ENCODE measurements at regions not wholly inside any gene's neighbourhood (a gene's known extent, or its start where the extent isn't known, plus 50 kb on each side); places are given as distances from the start of the nearest gene placed in this dataset.

DNA sequence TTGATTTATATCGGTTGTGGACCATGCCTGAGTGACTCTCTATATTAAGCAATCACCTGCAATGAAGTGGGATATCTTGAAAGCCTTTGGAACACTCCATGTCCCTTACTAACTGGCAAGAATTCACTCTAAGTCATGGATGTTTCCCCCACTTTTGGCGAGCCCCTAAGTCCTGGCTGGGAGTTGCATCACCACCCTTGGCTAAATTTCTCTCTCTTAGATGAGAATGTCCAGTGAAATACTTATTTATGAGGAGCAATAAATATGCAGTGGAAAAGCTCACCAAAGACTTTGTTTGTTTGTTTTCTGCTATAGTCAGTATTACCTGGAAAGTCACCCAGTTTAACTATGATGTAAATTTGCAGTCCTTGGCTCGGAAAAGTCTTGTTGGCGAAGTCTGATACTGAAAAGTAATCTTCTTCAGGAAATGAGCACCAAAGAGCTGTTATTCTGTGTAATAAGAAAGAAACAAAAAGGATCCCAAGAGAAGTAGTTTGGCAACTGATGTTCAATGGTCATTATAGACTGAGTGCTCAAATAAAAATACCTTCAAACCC, 333.8 kb downstream of the DMRT2 start:
- no peaks in the 10 kb centered on the region for H4K20me1 ChIP-seq (ENCODE audit: insufficient read depth, low read length)
- no peaks in the 10 kb centered on the region for H3K9me2 ChIP-seq (ENCODE audit: low read depth, low read length)
- no peak overlapping the region for H3K9ac ChIP-seq (ENCODE audit: low read length)
- no peaks in the 10 kb centered on the region for H3K79me2 ChIP-seq (ENCODE audit: insufficient read depth, low read length)
- no peak overlapping the region for H3K4me2 ChIP-seq (ENCODE audit: low read length)
- no peak overlapping the region for H2AFZ ChIP-seq (ENCODE audit: low read length)
- H3K9me3 ChIP-seq (ENCODE audit: low read length): no peaks in the 10 kb centered on the region
- H3K27ac ChIP-seq (ENCODE audit: low read depth, low read length, poor library complexity, severe bottlenecking): no peak overlapping the region
- H3K27me3 ChIP-seq (ENCODE audit: insufficient read depth, low read length): no peaks in the 10 kb centered on the region
- H3K4me1 ChIP-seq (ENCODE audit: insufficient read depth, low read length, severe bottlenecking): no peaks in the 10 kb centered on the region
- no peak overlapping the region for H3K4me3 ChIP-seq (ENCODE audit: low read depth, low read length, poor library complexity, severe bottlenecking)
- no peaks in the 10 kb centered on the region for H3K36me3 ChIP-seq (ENCODE audit: insufficient read depth, low read length)
- TF ChIP-seq, protein P1, sequence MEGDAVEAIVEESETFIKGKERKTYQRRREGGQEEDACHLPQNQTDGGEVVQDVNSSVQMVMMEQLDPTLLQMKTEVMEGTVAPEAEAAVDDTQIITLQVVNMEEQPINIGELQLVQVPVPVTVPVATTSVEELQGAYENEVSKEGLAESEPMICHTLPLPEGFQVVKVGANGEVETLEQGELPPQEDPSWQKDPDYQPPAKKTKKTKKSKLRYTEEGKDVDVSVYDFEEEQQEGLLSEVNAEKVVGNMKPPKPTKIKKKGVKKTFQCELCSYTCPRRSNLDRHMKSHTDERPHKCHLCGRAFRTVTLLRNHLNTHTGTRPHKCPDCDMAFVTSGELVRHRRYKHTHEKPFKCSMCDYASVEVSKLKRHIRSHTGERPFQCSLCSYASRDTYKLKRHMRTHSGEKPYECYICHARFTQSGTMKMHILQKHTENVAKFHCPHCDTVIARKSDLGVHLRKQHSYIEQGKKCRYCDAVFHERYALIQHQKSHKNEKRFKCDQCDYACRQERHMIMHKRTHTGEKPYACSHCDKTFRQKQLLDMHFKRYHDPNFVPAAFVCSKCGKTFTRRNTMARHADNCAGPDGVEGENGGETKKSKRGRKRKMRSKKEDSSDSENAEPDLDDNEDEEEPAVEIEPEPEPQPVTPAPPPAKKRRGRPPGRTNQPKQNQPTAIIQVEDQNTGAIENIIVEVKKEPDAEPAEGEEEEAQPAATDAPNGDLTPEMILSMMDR (IDR thresholded peaks at IDR 0.05; ENCODE audit: low read length): no peak
- no peak for TF ChIP-seq EZH2 (IDR thresholded peaks at IDR 0.05; ENCODE audit: borderline replicate concordance, low read length)
- H3F3A ChIP-seq (ENCODE audit: insufficient read depth, low read length): no peaks in the 10 kb centered on the region

DNA sequence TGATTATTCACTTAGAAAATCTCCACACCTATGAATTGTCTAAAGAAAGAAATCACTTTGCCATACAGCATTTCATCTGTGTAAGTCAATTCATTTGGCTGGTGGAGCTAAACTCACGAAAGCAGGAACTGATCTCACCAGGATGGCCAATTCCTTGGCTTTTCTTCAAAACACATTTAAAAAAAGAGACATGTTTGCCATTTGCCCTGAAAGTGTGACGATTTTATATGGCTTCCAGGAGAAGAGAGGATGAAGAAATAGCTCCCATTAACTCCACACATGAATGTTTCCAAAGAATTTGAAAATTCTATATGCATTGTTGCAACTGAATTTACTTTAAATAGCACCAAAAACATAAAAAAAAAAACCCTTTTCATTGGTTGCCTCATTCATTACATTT, 334.7 kb downstream of the DMRT2 start:
- Histone ChIP-seq H3K4me1 (ENCODE audit: insufficient read depth, low read length, severe bottlenecking) (no peaks in the 10 kb centered on the region), H4K20me1 (ENCODE audit: insufficient read depth, low read length) (no peaks in the 10 kb centered on the region), H3K36me3 (ENCODE audit: insufficient read depth, low read length) (no peaks in the 10 kb centered on the region), H3K27me3 (ENCODE audit: insufficient read depth, low read length) (no peaks in the 10 kb centered on the region), H3K9me3 (ENCODE audit: low read length) (no peaks in the 10 kb centered on the region), H3K27ac (ENCODE audit: low read depth, low read length, poor library complexity, severe bottlenecking) (no peak overlapping the region), H3F3A (ENCODE audit: insufficient read depth, low read length) (no peaks in the 10 kb centered on the region), H3K9ac (ENCODE audit: low read length) (no peak overlapping the region), H2AFZ (ENCODE audit: low read length) (no peak overlapping the region), H3K4me2 (ENCODE audit: low read length) (no peak overlapping the region), H3K4me3 (ENCODE audit: low read depth, low read length, poor library complexity, severe bottlenecking) (no peak overlapping the region), H3K79me2 (ENCODE audit: insufficient read depth, low read length) (no peaks in the 10 kb centered on the region), H3K9me2 (ENCODE audit: low read depth, low read length) (no peaks in the 10 kb centered on the region)
- TF ChIP-seq, protein P1 (IDR thresholded peaks at IDR 0.05; ENCODE audit: low read length): no peak
- no peak for TF ChIP-seq EZH2 (IDR thresholded peaks at IDR 0.05; ENCODE audit: borderline replicate concordance, low read length)

DNA sequence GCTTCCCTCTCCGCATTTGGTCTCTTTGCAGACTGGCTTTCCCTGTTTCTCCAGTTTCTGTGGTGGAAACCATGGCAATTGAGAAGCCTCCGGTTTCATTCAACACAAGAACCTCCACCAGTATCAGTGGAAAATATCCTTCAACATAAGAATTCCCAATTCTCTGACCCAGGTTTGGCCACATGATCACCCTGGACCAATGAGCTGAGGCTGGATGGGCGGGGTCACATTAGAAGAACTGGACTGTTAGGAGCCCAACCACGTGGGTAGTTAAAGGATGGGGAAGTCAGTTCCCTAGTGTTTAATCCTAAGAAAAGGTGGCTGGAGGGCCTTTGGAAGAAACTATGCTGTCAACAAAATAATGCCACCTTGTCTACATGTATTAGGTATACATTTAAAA, 336.3 kb downstream of the DMRT2 start:
- Histone ChIP-seq H3K4me2 (ENCODE audit: low read length) (no peak overlapping the region), H3K79me2 (ENCODE audit: insufficient read depth, low read length) (no peaks in the 10 kb centered on the region), H2AFZ (ENCODE audit: low read length) (no peak overlapping the region), H3K27ac (ENCODE audit: low read depth, low read length, poor library complexity, severe bottlenecking) (no peak overlapping the region), H3K36me3 (ENCODE audit: insufficient read depth, low read length) (no peaks in the 10 kb centered on the region), H4K20me1 (ENCODE audit: insufficient read depth, low read length) (no peaks in the 10 kb centered on the region), H3K27me3 (ENCODE audit: insufficient read depth, low read length) (no peaks in the 10 kb centered on the region), H3K4me3 (ENCODE audit: low read depth, low read length, poor library complexity, severe bottlenecking) (no peak overlapping the region), H3F3A (ENCODE audit: insufficient read depth, low read length) (no peaks in the 10 kb centered on the region), H3K9me3 (ENCODE audit: low read length) (no peaks in the 10 kb centered on the region), H3K9ac (ENCODE audit: low read length) (no peak overlapping the region), H3K4me1 (ENCODE audit: insufficient read depth, low read length, severe bottlenecking) (no peaks in the 10 kb centered on the region), H3K9me2 (ENCODE audit: low read depth, low read length) (no peaks in the 10 kb centered on the region)
- TF ChIP-seq, protein P1 (IDR thresholded peaks at IDR 0.05; ENCODE audit: low read length): no peak
- TF ChIP-seq EZH2 (IDR thresholded peaks at IDR 0.05; ENCODE audit: borderline replicate concordance, low read length): no peak

All from OCI-LY1 (cell line).